Esophagus squamous epithelium (tissue), 5 donors: ENCODE measurements at regions not wholly inside any gene's neighbourhood (a gene's known extent, or its start where the extent isn't known, plus 50 kb on each side); places are given as distances from the start of the nearest gene placed in this dataset.

Source experiments
- DNase-seq: peaks from one replicate; lab custom pipeline; 2025; lab: John Stamatoyannopoulos, UW
- H3K27ac ChIP-seq, 4 donors: fragments of 200-600 bp; sonication (generic); one replicate each; pipeline ENCODE4 v1.5.1; 2016 to 2019; ENCODE audit warnings: mild to moderate bottlenecking in 1 of 4
- H3K27me3 ChIP-seq, 4 donors: fragments of 200-600 bp; sonication (generic); 1 replicate in 3 of 4; 2 replicates in 1 of 4; pipeline versions ENCODE4 v1.5.1 to v1.6.0; 2017 to 2021; ENCODE audit warnings: antibody characterized with exemption in 1 of 4
- H3K36me3 ChIP-seq, 3 donors: fragments of 200-600 bp; sonication (generic); one replicate each; pipeline ENCODE4 v1.5.1; 2016 to 2019
- H3K4me1 ChIP-seq, 3 donors: fragments of 200-600 bp; sonication (generic); one replicate each; pipeline ENCODE4 v1.5.1; 2017 to 2019
- H3K4me3 ChIP-seq, 4 donors: fragments of 200-600 bp; sonication (generic); 1 replicate in 3 of 4; 2 replicates in 1 of 4; pipeline ENCODE4 v1.5.1; 2016 to 2019; ENCODE audit warnings: mild to moderate bottlenecking in 2 of 4, moderate library complexity in 1 of 4
- H3K9me3 ChIP-seq, 3 donors: fragments of 200-600 bp; sonication (generic); one replicate each; pipeline ENCODE4 v1.5.1; 2016 to 2019
- POLR2A ChIP-seq, 4 donors: fragments of 450-650 bp; IDR thresholded peaks; one replicate each; pipeline ENCODE4 v1.6.1; 2017; ENCODE audit warnings: antibody characterized with exemption in 4 of 4, mild to moderate bottlenecking in 4 of 4, moderate library complexity in 3 of 4
- WGBS, 2 donors: methylation state at CpG; one replicate each; pipeline ENCODE4 v1.1.5; 2018; 5-methylcytosine and 5-hydroxymethylcytosine counted together
- intact Hi-C: fragments of 100-400 bp; cut with DNase I; formaldehyde crosslinking; loops from one replicate; pipeline ENCODE4 v1.15.0; 2022
- TF ChIP-seq, protein P1 (sequence below), 6 experiments: fragments of 450-650 bp in 4 of 6; fragments of 200-600 bp in 2 of 6; sonication (generic) in 2 of 6; IDR thresholded peaks; one replicate each; pipeline ENCODE4 v1.5.1; 2016 to 2019; ENCODE audit warnings: antibody characterized with exemption in 6 of 6, mild to moderate bottlenecking in 4 of 6, moderate library complexity in 4 of 6
- donor health status: DM: yes; HTN: yes; CAD: no.

DNA sequence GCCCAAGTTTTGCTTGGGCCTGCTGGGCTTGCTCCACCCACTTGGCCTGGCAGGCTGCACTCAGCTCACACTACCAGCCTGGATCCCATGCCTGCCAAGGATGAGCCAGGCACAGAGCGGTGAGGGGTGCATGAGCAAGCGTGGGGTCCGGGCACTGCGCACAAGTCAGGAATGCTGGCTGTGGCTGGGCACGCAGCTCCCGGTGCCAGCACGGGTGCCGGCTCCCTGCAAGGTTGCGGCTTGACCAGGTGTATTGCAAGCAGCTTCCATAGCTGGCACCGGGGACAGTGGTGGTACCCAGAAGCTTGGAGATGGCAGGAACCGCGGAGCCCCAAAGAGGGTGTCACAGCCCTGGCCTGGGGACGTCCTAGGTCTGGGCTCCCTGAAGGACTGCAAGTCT is 224.4 kb upstream of the NRIP1 start:
- intact Hi-C loops: no loop called here

DNA sequence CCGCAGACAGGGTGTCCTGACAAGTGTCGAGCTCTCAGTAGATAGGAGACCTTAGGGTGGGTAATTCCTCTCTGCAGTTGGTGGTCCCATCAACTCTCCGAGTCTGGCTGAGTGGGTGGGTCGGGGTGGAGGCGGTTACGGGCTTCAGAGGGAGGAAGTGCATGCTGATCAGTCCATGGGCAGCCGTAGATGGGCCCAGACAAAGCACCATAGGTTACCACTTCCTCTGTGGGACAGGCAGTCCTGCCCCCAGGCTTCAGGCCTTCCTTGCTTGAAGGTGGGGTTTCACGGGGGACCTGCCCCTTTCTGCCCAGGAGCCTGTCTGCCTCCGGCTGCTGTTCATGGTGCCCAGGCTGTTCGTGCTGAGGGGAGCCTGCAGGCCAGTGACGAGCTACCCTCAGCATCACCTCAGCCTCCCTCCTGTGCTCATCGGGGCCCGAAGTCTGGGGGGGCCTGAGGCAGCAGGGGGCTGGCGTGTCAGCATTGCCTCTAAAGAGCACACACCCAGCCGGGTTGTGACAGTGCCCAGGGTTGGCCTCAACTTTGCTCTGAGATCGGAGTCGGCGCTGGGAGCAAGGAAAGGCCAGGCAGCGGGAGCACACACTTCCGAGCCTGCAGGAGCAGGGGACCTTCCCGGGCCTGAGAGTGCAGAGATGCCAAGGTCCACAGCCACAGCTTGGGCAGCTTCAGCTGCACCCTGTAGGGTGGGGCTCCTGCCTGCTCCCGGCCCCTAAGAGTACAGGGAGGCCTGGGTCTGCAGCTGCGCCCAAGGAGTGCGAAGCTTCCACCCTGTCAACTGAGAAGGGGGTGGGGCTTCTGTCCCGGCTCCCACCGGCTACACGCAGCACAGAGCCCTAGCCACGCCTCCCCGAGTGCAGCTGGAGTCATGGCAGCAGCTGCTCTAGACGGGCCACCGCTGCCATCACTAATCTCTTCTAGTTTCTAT is 225.4 kb upstream of the NRIP1 start:
- 62 to 78% methylated on average over 9 to 21 of the region's 31 CpGs for WGBS, 2 donors
- TF ChIP-seq, protein P1, sequence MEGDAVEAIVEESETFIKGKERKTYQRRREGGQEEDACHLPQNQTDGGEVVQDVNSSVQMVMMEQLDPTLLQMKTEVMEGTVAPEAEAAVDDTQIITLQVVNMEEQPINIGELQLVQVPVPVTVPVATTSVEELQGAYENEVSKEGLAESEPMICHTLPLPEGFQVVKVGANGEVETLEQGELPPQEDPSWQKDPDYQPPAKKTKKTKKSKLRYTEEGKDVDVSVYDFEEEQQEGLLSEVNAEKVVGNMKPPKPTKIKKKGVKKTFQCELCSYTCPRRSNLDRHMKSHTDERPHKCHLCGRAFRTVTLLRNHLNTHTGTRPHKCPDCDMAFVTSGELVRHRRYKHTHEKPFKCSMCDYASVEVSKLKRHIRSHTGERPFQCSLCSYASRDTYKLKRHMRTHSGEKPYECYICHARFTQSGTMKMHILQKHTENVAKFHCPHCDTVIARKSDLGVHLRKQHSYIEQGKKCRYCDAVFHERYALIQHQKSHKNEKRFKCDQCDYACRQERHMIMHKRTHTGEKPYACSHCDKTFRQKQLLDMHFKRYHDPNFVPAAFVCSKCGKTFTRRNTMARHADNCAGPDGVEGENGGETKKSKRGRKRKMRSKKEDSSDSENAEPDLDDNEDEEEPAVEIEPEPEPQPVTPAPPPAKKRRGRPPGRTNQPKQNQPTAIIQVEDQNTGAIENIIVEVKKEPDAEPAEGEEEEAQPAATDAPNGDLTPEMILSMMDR (IDR thresholded peaks at IDR 0.05): no peak
- TF ChIP-seq POLR2A (IDR thresholded peaks at IDR 0.05): no peak
- Histone ChIP-seq H3K9me3 (no peaks in the 10 kb centered on the region), H3K36me3 (no peaks in the 10 kb centered on the region), H3K4me1 (peaks cover 8 to 45% (median 8%) of the 10 kb centered on the region in 3 donors), H3K4me3 (no peak overlapping the region), H3K27me3 (no peaks in the 10 kb centered on the region), H3K27ac (no peak overlapping the region)
- no peak for DNase-seq
- intact Hi-C loops: no loop called here

More for the DNA sequence above, 224.4 kb upstream of the NRIP1 start:
- TF ChIP-seq, protein P1 (IDR thresholded peaks at IDR 0.05): no peak
- TF ChIP-seq POLR2A (IDR thresholded peaks at IDR 0.05): no peak
- Histone ChIP-seq H3K4me3 (no peak overlapping the region), H3K9me3 (no peaks in the 10 kb centered on the region), H3K36me3 (no peaks in the 10 kb centered on the region), H3K27me3 (no peaks in the 10 kb centered on the region), H3K27ac (no peak overlapping the region), H3K4me1 (peaks cover 8 to 41% (median 8%) of the 10 kb centered on the region in 3 donors)
- 93 to 97% methylated on average over 4 of the region's 13 CpGs for WGBS, 2 donors
- no peak for DNase-seq

DNA sequence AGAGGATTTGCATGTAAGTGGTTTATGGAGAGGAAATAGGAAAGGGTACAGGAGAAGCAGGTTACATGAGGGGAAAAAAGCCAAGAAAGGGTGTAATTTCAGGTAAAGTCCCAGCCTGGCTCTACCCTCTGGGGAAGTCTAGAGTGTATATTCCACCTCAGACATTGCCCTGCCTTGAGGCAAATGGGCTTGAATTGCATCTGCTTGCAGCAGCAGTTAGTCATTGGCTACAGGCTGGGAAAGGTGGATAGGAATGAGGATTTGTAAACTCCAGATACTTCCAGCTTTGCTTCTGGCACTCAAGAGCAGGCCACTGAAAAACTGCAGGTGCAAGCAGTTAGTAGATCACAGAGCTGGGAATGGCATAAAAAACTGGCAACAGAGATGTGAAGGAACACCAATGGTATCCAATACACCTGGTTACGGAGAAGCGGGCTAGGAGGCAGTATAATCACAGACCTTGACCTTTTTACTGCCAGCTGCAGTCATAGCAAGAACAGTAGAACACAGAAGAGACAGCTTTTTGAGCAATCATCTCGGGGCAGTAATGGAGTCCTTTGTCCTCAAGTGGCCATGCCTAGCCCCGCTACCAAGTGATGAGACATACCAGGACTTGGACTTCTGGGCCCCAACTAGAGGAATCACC is 226.9 kb upstream of the NRIP1 start:
- Histone ChIP-seq H3K27me3 (no peaks in the 10 kb centered on the region), H3K4me3 (no peak overlapping the region), H3K4me1 (peaks cover 8 to 45% (median 8%) of the 10 kb centered on the region in 3 donors), H3K36me3 (no peaks in the 10 kb centered on the region), H3K9me3 (no peaks in the 10 kb centered on the region), H3K27ac (peak overlapping the region in 2 of 4 donors; percentile 66 to 75)
- 55 to 63% methylated on average over 3 to 4 of the region's 4 CpGs for WGBS, 2 donors
- no peak for DNase-seq
- TF ChIP-seq, protein P1 (IDR thresholded peaks at IDR 0.05): no peak
- TF ChIP-seq POLR2A (IDR thresholded peaks at IDR 0.05): no peak
- intact Hi-C loops: no loop called here

DNA sequence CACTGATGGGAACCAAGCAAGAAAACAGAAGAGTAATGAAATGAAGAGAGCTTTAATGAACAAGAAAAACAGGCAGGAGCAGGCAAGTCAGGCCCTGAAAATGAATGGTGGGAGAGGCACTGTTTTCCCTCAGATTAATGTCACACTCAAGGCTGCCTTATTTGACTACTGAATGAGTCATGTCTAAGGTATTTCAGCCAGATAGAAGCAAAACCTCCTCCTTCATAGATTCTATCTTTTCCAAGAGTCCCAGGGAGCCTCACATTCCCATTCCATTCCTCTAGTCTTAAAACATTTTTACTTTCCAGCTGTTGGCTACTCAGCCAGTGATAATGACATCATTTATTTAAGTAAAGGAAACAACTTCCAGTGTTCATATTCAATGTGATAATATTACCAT is 228.4 kb upstream of the NRIP1 start:
- TF ChIP-seq, protein P1 (IDR thresholded peaks at IDR 0.05): no peak
- no peaks in the 10 kb centered on the region for H3K27me3 ChIP-seq
- H3K4me3 ChIP-seq: no peak overlapping the region
- intact Hi-C loops: no loop called here
- H3K27ac ChIP-seq: peak overlapping the region; percentile 21 to 75 (median 52)
- DNase-seq: no peak
- H3K36me3 ChIP-seq: no peaks in the 10 kb centered on the region
- H3K9me3 ChIP-seq: no peaks in the 10 kb centered on the region
- peaks cover 8 to 51% (median 8%) of the 10 kb centered on the region in 3 donors for H3K4me1 ChIP-seq

DNA sequence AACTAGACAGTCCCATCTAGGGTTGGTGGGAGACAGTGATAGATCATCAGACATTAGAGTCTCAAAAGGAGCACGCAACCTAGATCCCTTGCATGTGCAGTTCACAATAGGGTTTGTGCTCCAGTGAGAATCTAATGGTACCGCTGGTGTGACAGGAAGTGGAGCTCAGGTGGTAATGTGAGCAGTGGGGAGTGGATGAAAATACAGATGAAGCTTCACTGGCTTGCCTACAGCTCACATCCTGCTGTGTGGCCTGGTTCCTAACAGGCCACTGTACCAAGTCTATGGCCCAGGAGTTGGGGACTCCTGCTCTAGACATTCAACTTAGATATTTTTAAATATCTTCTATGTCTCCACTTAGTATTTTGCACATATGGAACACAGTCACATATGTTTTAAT is 231.1 kb upstream of the NRIP1 start:
- WGBS, 2 donors: 79 to 84% methylated on average over 2 of the region's 2 CpGs
- intact Hi-C loops: no loop called here
- no peak overlapping the region for H3K4me3 ChIP-seq

More for the DNA sequence above, 231.1 kb upstream of the NRIP1 start:
- Histone ChIP-seq H3K27ac (no peak overlapping the region), H3K4me1 (peaks cover 13 to 70% (median 15%) of the 10 kb centered on the region in 3 donors), H3K27me3 (no peaks in the 10 kb centered on the region), H3K36me3 (no peaks in the 10 kb centered on the region), H3K9me3 (no peaks in the 10 kb centered on the region)
- no peak for DNase-seq
- TF ChIP-seq, protein P1 (IDR thresholded peaks at IDR 0.05): no peak
